ENCODE measurements at regions not wholly inside any gene's neighbourhood (a gene's known extent, or its start where the extent isn't known, plus 50 kb on each side); places are given as distances from the start of the nearest gene placed in this dataset.
A peak's percentile ranks its signal among the peaks of the same experiment; 100 is the strongest.

- DNase-seq (ENCODE audit: low read depth, low spot score) = no peak
- no peak overlapping the region for H3K27ac ChIP-seq
Measured at GRCh38 chr10:128885573-128886555, 581.2 kb upstream of the MGMT start.

DNA sequence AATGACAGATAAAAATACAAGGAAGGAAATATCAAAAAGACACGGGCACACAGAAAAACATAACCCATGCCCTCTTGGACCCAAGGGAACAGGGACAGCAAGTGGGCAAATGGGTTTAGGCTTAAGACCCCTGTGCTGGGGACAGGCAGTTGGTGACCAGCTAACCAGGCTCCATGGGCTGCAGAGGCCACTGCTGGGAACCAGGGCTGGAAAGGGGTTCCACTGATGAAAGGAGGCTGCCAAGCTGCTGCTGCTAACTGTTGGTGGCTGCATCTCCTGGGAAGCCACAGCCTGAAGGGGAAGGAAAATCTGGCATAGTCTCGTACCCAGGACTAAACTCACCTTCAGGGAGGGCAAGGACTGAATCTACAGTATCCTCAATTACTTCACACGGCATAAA is 579.2 kb upstream of the MGMT start:
- no peak for DNase-seq (ENCODE audit: low read depth, low spot score)
- H3K27ac ChIP-seq = no peak overlapping the region

GRCh38 chr10:128892005-128892404 is 575.0 kb upstream of the MGMT start:
- no peak for DNase-seq (ENCODE audit: low read depth, low spot score)

GRCh38 chr10:128894641-128895040 is 572.4 kb upstream of the MGMT start:
- H3K27ac ChIP-seq = no peak overlapping the region
- DNase-seq (ENCODE audit: low read depth, low spot score) = no peak

More at GRCh38 chr10:128892005-128892404, 575.0 kb upstream of the MGMT start:
- H3K27ac ChIP-seq = no peak overlapping the region

DNA sequence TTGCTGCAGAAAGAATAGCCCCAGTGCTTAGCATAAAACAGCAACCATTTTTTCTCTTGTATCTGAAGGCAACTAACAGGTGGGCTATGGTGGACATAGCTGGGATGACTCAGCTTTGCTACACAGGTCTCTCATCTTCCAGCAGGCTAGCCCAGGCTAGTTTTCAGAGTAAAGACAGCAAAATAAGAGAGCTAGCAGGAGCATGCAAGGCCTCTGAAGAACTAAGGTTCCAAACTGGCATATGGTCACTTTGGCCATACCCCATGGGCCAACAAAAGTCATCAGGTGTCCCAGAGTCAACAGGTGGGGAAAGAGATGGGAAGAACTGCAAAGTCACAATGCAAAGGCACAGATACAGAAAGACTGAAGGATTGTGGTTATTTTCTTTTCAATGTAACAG is 571.6 kb upstream of the MGMT start:
- DNase-seq (ENCODE audit: low read depth, low spot score) = no peak
- no peak overlapping the region for H3K27ac ChIP-seq

- DNase-seq (ENCODE audit: low read depth, low spot score) = no peak
- H3K27ac ChIP-seq = no peak overlapping the region
Measured at GRCh38 chr10:128896116-128896795, 570.8 kb upstream of the MGMT start.

GRCh38 chr10:128896963-128897362 is 570.1 kb upstream of the MGMT start:
- no peak overlapping the region for H3K27ac ChIP-seq
- no peak for DNase-seq (ENCODE audit: low read depth, low spot score)

- H3K27ac ChIP-seq = no peak overlapping the region
- no peak for DNase-seq (ENCODE audit: low read depth, low spot score)
Measured at GRCh38 chr10:128897401-128898129, 569.5 kb upstream of the MGMT start.

DNA sequence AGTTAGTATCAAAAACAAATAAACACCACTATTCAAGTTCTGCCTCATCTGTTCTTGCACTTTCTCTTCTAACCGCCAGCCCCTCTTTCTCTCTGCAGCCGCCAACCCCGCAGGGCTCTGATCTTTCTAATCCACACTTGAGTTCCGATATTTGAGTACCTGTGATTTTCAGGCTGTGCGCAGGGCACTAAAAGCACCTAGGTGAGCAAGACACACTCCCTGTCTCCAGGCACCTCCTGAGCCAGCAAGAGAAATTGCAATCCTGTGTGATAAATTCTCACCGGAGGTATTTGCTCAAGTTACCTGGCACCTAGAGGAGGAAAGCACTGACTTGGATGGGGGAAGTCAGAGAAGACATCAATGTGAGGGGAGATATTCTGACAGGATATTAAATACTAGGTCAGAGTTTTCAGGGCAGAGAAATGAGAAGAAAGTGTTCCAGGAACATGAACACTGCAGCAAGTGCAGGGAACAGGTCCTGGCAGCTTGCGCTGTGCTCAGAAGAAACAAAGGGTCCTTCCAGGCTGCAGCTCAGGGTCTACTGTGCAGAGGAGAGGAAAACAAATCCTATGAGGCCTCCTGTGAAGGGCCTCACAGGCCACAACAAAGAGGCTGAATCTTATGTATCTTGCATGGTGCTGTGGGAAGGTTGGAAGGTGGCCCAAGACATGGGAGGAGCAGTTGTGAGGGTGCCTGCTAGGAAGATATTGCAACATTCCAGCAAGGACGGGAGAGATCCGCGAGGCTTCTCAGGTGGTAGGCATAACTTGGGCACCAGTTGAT is 568.7 kb upstream of the MGMT start:
- no peak overlapping the region for H3K27ac ChIP-seq
- DNase-seq (ENCODE audit: low read depth, low spot score) = no peak

GRCh38 chr10:128898916-128899195 is 568.2 kb upstream of the MGMT start:
- no peak for DNase-seq (ENCODE audit: low read depth, low spot score)
- no peak overlapping the region for H3K27ac ChIP-seq

DNA sequence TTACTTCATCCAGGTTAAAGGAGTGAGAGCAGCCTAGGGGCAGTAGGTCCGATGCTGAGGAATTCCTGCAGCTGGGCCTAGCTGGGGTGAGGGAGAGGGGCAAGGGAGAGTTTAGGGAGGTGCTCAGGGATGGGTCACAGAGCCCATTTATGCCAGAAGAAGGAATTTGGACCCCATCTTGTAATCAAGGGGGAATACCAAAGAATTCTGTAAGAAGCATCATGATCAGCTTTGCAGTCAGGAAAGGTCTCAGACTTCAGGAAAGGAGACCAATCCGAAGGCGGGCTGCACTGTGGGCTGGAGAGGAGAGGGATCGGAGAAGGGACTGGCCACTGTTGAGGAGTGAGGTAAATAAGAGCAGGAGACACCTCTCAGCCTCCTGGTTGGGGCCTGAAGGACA is 566.6 kb upstream of the MGMT start:
- DNase-seq (ENCODE audit: low read depth, low spot score) = no peak

GRCh38 chr10:128901236-128901635 is 565.8 kb upstream of the MGMT start:
- H3K27ac ChIP-seq = no peak overlapping the region
- DNase-seq (ENCODE audit: low read depth, low spot score) = no peak

More for the DNA sequence above, 566.6 kb upstream of the MGMT start:
- no peak overlapping the region for H3K27ac ChIP-seq

- no peak for DNase-seq (ENCODE audit: low read depth, low spot score)
- H3K27ac ChIP-seq = no peak overlapping the region
Measured at GRCh38 chr10:128902031-128902710, 564.9 kb upstream of the MGMT start.

GRCh38 chr10:128907155-128907941 is 559.7 kb upstream of the MGMT start:
- H3K27ac ChIP-seq = peak overlapping the region; percentile 49
- DNase-seq (ENCODE audit: low read depth, low spot score) = no peak

GRCh38 chr10:128908099-128908498 is 558.9 kb upstream of the MGMT start:
- H3K27ac ChIP-seq = peak overlapping the region; percentile 49
- peak; percentile 53 for DNase-seq (ENCODE audit: low read depth, low spot score)

DNA sequence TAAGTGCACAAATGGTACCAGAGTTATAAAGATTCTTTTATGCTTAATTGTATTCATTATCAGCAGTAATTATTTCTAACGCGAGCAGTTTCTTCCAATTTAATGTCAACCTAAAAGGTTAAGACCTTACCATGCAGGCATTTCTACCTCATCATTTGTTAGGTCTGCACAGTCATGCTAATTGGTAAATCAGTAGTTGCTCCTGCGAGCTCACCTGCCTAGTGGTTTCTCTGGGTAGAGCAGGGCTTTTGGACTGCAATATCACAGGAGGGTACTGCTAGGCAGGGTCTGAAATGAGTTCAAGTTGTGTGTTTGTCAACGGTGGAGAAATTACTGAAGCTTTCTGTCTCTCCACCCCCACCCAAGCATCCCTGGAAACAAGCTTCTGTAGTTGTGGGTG is 558.5 kb upstream of the MGMT start:
- DNase-seq (ENCODE audit: low read depth, low spot score) = no peak
- H3K27ac ChIP-seq = peak overlapping the region; percentile 49

DNA sequence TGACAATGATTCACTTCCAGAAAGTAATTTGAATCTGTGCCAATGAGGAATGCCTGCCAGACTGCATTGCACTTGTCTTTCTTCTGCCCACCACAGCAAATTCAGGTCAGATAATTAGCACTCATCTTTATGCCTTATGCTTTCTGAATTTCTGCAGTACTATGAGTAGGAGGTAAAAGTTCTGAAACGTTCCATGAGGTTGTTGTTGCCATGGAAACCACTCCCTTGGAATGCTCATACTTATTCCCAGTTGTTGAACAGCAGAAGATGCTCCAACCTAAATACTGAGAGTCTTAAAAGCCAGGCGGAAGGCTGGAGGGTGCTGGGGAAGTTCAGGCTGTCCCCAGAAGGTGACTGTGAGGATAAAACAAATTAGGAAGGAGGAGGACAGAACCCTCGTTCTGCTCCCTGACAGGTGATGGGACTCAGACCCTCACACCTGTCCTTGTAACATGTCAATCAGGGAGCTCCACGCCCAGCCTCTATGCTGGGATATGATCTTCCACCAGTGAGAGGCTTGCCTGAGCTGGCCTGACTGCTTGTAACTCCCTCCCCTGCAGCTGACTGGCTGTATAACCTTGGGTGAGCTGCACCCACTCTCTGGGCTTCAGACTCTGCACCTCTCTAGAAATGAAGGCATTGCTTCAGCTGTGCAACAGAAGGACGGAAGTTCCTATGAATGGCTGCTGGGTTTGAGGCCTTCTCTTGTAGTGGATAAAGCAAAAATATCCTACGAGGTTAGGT is 554.3 kb upstream of the MGMT start:
- no peak overlapping the region for H3K27ac ChIP-seq
- DNase-seq (ENCODE audit: low read depth, low spot score) = no peak

DNA sequence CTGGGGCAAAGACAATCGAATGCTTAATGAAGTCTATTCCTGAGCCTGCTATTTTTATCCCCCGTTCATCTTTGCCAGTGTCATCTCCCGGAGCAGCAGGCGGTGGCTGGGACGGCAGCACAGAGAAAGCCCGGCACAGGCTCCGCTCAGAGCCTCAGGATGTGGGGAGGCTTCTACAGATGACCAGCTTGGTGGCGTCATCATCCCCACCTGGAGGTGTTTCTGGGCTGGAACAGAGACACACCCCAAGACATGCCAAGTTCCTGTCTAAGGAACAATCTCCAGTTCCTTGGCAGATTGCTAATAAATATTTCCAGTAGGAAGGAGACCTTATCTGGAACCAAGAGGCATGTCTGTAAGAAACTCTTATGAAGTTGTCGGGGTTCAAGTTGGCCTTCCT is 552.4 kb upstream of the MGMT start:
- no peak for DNase-seq (ENCODE audit: low read depth, low spot score)
- H3K27ac ChIP-seq = peak overlapping the region; percentile 15
